SH-SY5Y (cell line): ENCODE measurements at regions not wholly inside any gene's neighbourhood (a gene's known extent, or its start where the extent isn't known, plus 50 kb on each side); places are given as distances from the start of the nearest gene placed in this dataset.

Source experiments
- GATA2 ChIP-seq: IDR thresholded peaks from 2 replicates; pipeline ENCODE4 v1.6.1; 2011; ENCODE audit warnings: mild to moderate bottlenecking, low read depth, low read length
- GATA3 ChIP-seq: IDR thresholded peaks from 2 replicates; pipeline ENCODE4 v1.6.1; 2011; ENCODE audit warnings: low read depth, mild to moderate bottlenecking, low read length, moderate library complexity

DNA sequence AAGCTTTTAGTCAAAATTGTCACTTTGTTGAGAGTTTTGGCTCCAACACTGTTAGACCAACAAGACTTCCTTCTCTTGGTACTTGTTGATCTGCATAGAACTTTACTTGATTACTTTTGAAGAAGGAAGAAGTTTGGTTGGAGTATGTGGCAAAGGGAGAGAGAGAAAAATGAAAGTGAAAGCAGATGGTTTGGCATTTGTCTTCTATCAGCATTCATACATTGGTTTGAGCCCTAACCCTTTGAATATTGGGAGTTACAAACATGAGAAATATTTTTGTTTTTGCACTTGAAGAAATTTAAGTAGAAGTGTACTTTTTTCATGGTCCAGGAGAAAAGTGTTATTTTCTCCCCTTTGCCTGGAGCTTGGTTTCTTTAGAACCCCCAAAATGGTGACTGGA is 169.8 kb downstream of the ADGRL4 start:
- TF ChIP-seq GATA2 (no peak), GATA3 (no peak)

DNA sequence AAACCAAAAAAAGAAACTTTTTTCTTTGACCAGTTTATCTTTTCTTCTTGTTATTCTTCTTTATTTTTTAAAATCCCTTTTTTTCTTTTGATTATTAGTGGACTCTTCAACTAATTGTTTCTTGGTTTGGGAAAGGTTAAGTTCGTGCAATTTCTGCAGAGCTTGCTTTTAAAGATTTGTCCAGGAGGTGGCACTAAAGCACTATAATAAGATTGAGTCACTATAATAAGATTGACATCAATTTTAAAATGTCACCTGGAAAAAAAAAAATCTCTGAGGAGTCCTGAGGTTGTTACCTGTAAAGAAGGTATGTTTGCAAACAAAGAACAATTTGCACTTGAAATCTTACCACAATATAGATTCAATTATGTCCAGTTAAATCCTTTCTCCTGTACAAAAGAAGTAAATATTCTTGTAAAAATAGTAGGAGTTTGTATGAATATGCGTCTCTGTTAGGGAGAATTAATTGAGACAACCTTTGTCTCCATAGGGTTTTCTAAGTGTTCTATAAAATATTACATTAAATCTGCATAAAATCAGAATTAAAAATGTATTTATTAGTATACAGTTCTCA is 166.7 kb downstream of the ADGRL4 start:
- TF ChIP-seq GATA2 (no peak), GATA3 (no peak)
